Islet of Langerhans (tissue), 1 donor: ENCODE measurements at regions not wholly inside any gene's neighbourhood (a gene's known extent, or its start where the extent isn't known, plus 50 kb on each side); places are given as distances from the start of the nearest gene placed in this dataset.

Source experiments
- FAIRE-seq: peaks from one replicate; lab custom pipeline; 2011; peaks lifted over from hg19 to GRCh38; lab: Jason Lieb, UNC

GRCh38 chr18:57249179-57249578, 102.3 kb downstream of the BOD1L2 start:
- no peak for FAIRE-seq

- no peak for FAIRE-seq
Measured at GRCh38 chr18:57249883-57250282, 102.5 kb upstream of the ST8SIA3 start.

GRCh38 chr18:57251747-57252146, 100.6 kb upstream of the ST8SIA3 start:
- FAIRE-seq = no peak

- FAIRE-seq = no peak
Measured at GRCh38 chr18:57253903-57254302, 98.5 kb upstream of the ST8SIA3 start.

- FAIRE-seq = no peak
Measured at GRCh38 chr18:57258131-57258777, 94.1 kb upstream of the ST8SIA3 start.

- FAIRE-seq = no peak
Measured at GRCh38 chr18:57267368-57267925, 84.9 kb upstream of the ST8SIA3 start.

- FAIRE-seq = no peak
Measured at GRCh38 chr18:57269756-57270155, 82.6 kb upstream of the ST8SIA3 start.

- FAIRE-seq = no peak
Measured at GRCh38 chr18:57270156-57270555, 82.2 kb upstream of the ST8SIA3 start.

- no peak for FAIRE-seq
Measured at GRCh38 chr18:57273194-57273593, 79.2 kb upstream of the ST8SIA3 start.

GRCh38 chr18:57275111-57275510, 77.2 kb upstream of the ST8SIA3 start:
- no peak for FAIRE-seq

- no peak for FAIRE-seq
Measured at GRCh38 chr18:57276829-57277228, 75.5 kb upstream of the ST8SIA3 start.

- FAIRE-seq = no peak
Measured at GRCh38 chr18:57278933-57279332, 73.4 kb upstream of the ST8SIA3 start.

GRCh38 chr18:57281519-57281918, 70.8 kb upstream of the ST8SIA3 start:
- FAIRE-seq = no peak

- no peak for FAIRE-seq
Measured at GRCh38 chr18:57286949-57287348, 65.4 kb upstream of the ST8SIA3 start.

- no peak for FAIRE-seq
Measured at GRCh38 chr18:57287766-57288165, 64.6 kb upstream of the ST8SIA3 start.

- no peak for FAIRE-seq
Measured at GRCh38 chr18:57294547-57294946, 57.8 kb upstream of the ST8SIA3 start.

GRCh38 chr18:57296336-57296735, 56.0 kb upstream of the ST8SIA3 start:
- FAIRE-seq = no peak

- no peak for FAIRE-seq
Measured at GRCh38 chr18:57297306-57297705, 55.1 kb upstream of the ST8SIA3 start.

- FAIRE-seq = no peak
Measured at GRCh38 chr18:57299931-57300330, 52.4 kb upstream of the ST8SIA3 start.

- FAIRE-seq = no peak
Measured at GRCh38 chr18:57301573-57302559, 50.5 kb upstream of the ST8SIA3 start.
